GM19324 (cell line): ENCODE measurements at regions not wholly inside any gene's neighbourhood (a gene's known extent, or its start where the extent isn't known, plus 50 kb on each side); places are given as distances from the start of the nearest gene placed in this dataset.
"Not testable (repeated sequence)": the region's sequence is repeated elsewhere in the genome, so short reads cannot be mapped to it uniquely, and the experiment has no call there.

Experiments used
- ATAC-seq: cut with Tn5 transposase; IDR thresholded peaks from one replicate; pipeline ENCODE4 v1.9.1; 2021; ENCODE audit warnings: mild to moderate bottlenecking, moderate library complexity; ENCODE audit not compliant: unreplicated experiment, low FRiP score

- no peak for ATAC-seq
Observed at GRCh38 chr4:178010596-178010995, 568.4 kb upstream of the AGA start.

- ATAC-seq = not testable (repeated sequence)
Observed at GRCh38 chr4:178015046-178015445, 572.8 kb upstream of the AGA start.

- ATAC-seq = no peak
Observed at GRCh38 chr4:178026999-178027398, 584.8 kb upstream of the AGA start.

GRCh38 chr4:178027796-178028195 lies 585.6 kb upstream of the AGA start:
- ATAC-seq = no peak

- ATAC-seq = no peak
Observed at GRCh38 chr4:178028481-178028880, 586.2 kb upstream of the AGA start.

GRCh38 chr4:178037459-178038214 lies 595.4 kb upstream of the AGA start:
- ATAC-seq = no peak

- ATAC-seq = no peak
Observed at GRCh38 chr4:178056996-178057395, 614.8 kb upstream of the AGA start.

GRCh38 chr4:178063568-178063967 lies 621.3 kb upstream of the AGA start:
- no peak for ATAC-seq

- ATAC-seq = no peak
Observed at GRCh38 chr4:178066338-178066941, 624.2 kb upstream of the AGA start.

- no peak for ATAC-seq
Observed at GRCh38 chr4:178068136-178068535, 625.9 kb upstream of the AGA start.

GRCh38 chr4:178070163-178070562 lies 627.9 kb upstream of the AGA start:
- ATAC-seq = no peak

GRCh38 chr4:178080312-178080711 lies 638.1 kb upstream of the AGA start:
- no peak for ATAC-seq

- ATAC-seq = no peak
Observed at GRCh38 chr4:178081176-178081575, 638.9 kb upstream of the AGA start.

- no peak for ATAC-seq
Observed at GRCh38 chr4:178081896-178082295, 639.7 kb upstream of the AGA start.

- ATAC-seq = no peak
Observed at GRCh38 chr4:178082906-178083305, 640.7 kb upstream of the AGA start.

GRCh38 chr4:178083968-178084367 lies 641.7 kb upstream of the AGA start:
- no peak for ATAC-seq

GRCh38 chr4:178086320-178086719 lies 644.1 kb upstream of the AGA start:
- no peak for ATAC-seq

GRCh38 chr4:178090640-178091411 lies 648.6 kb upstream of the AGA start:
- no peak for ATAC-seq

GRCh38 chr4:178102139-178102538 lies 659.9 kb upstream of the AGA start:
- no peak for ATAC-seq

- ATAC-seq = no peak
Observed at GRCh38 chr4:178105242-178105641, 663.0 kb upstream of the AGA start.

GRCh38 chr4:178136736-178137345 lies 694.6 kb upstream of the AGA start:
- ATAC-seq = no peak
